K562 (cell line): ENCODE measurements at regions not wholly inside any gene's neighbourhood (a gene's known extent, or its start where the extent isn't known, plus 50 kb on each side); places are given as distances from the start of the nearest gene placed in this dataset.

Experiments
- ATAC-seq: fragments of 200-7000 bp; cut with Tn5 transposase; 3 replicates; pipeline ENCODE4 v1.9.1; 2020; ENCODE audit warnings: moderate library complexity
- BruUV-seq: library from RNA; stranded (reverse); fragments of 400-500 nt; replicated peaks from 2 replicates; lab custom pipeline; 2021; lab: Mats Ljungman, UMichigan
- CTCF ChIA-PET: fragments of 300-600 bp; formaldehyde crosslinking; extraction: SDS; loops from one replicate; lab custom pipeline; 2021; ENCODE audit warnings: low intra/inter-chr PET ratio; lab: Yijun Ruan, JAX
- POLR2A ChIA-PET: fragments of 300-600, 350-650 bp; sonication (Branson Sonifier 250); formaldehyde crosslinking; extraction: SDS; loops from one replicate; lab custom pipeline; 2021; ENCODE audit warnings: antibody characterized with exemption, inconsistent platforms; lab: Yijun Ruan, JAX
- DNase-seq, 4 experiments: peaks; one replicate each; pipeline versions ENCODE4 v3.0.0 to v3.0.0-alpha.2; 2011 to 2018; ENCODE audit warnings: low spot score in 3 of 4, mixed read lengths in 3 of 4; ENCODE audit errors: extremely low read depth in 1 of 4
- FAIRE-seq: peaks from 2 replicates; lab custom pipeline; 2011; peaks lifted over from hg19 to GRCh38; lab: Jason Lieb, UNC
- H2AFZ ChIP-seq: 2 replicates; pipeline ENCODE4 v1.6.0; 2011; ENCODE audit warnings: low read depth, low read length, control low read depth, inconsistent platforms
- H3K27ac ChIP-seq: fragments of 200-600 bp; 3 replicates; pipeline ENCODE4 v1.8.0; 2011; ENCODE audit warnings: low read depth, mild to moderate bottlenecking, control low read depth, inconsistent platforms, low read length, moderate library complexity, mixed read lengths; ENCODE audit errors: extremely low read depth
- H3K27me3 ChIP-seq, 2 experiments: fragments of 300-600 bp in 1 of 2; 2 replicates in 1 of 2; 3 replicates in 1 of 2; pipeline versions ENCODE4 v1.6.0 to v1.8.0; 2011; ENCODE audit warnings: inconsistent platforms in 2 of 2, low read length in 2 of 2, mild to moderate bottlenecking in 1 of 2, mixed read lengths in 1 of 2, moderate library complexity in 1 of 2; ENCODE audit not compliant: control insufficient read depth in 2 of 2, insufficient read depth in 2 of 2
- H3K36me3 ChIP-seq: fragments of 300-600 bp; 3 replicates; pipeline ENCODE4 v1.8.0; 2011; ENCODE audit warnings: mild to moderate bottlenecking, low read length, inconsistent platforms; ENCODE audit not compliant: control insufficient read depth, insufficient read depth
- H3K4me1 ChIP-seq, 2 experiments: fragments of 200-600 bp in 1 of 2; replicated peaks in 1 of 2; 2 replicates in 1 of 2; 3 replicates in 1 of 2; pipeline versions ENCODE4 v1.5.1 to v1.8.0; 2011; ENCODE audit warnings: inconsistent platforms in 2 of 2, low read length in 2 of 2, mild to moderate bottlenecking in 1 of 2, mixed read lengths in 1 of 2, moderate library complexity in 1 of 2; ENCODE audit not compliant: control insufficient read depth in 2 of 2, insufficient read depth in 2 of 2
- H3K4me2 ChIP-seq: 2 replicates; pipeline ENCODE4 v1.6.1; 2011; ENCODE audit warnings: low read length, control low read depth, inconsistent platforms, mixed read lengths; ENCODE audit not compliant: insufficient read depth
- H3K4me3 ChIP-seq: fragments of 200-600 bp; sonication (generic), shearing (Covaris generic); 2 replicates; pipeline ENCODE4 v1.5.1; 2016; ENCODE audit warnings: control low read depth, inconsistent platforms
- H3K79me2 ChIP-seq: fragments of 200-600 bp; 3 replicates; pipeline ENCODE4 v1.8.0; 2011; ENCODE audit warnings: low read length, inconsistent platforms; ENCODE audit not compliant: control insufficient read depth, insufficient read depth
- H3K9ac ChIP-seq, 2 experiments: 2 replicates each; pipeline versions ENCODE4 v1.6.0 to v1.6.1; 2011; ENCODE audit warnings: low read depth in 2 of 2, low read length in 2 of 2, control low read depth in 1 of 2, inconsistent platforms in 1 of 2, mild to moderate bottlenecking in 1 of 2, mixed read lengths in 1 of 2; ENCODE audit not compliant: insufficient read depth in 1 of 2
- H3K9me1 ChIP-seq: one replicate; pipeline ENCODE4 v1.6.0; 2011; ENCODE audit warnings: inconsistent platforms, mild to moderate bottlenecking, low read length, moderate library complexity; ENCODE audit not compliant: control insufficient read depth, insufficient read depth
- H3K9me3 ChIP-seq: replicated peaks from 2 replicates; pipeline ENCODE4 v1.5.1; 2011; ENCODE audit warnings: low read depth, low read length, inconsistent platforms; ENCODE audit not compliant: control insufficient read depth, insufficient read depth
- H4K20me1 ChIP-seq: replicated peaks from 2 replicates; pipeline ENCODE4 v1.6.1; 2011; ENCODE audit warnings: low read length, inconsistent platforms, mixed read lengths; ENCODE audit not compliant: control insufficient read depth, insufficient read depth
- BCOR ChIP-seq: fragments of 450-650 bp; IDR thresholded peaks from 2 replicates; pipeline ENCODE4 v1.6.1; 2016
- CHD4 ChIP-seq: fragments of 200-600 bp; sonication (generic); IDR thresholded peaks from 3 replicates; pipeline ENCODE4 v1.6.1; 2012; ENCODE audit warnings: low read depth, mild to moderate bottlenecking, mixed read lengths, low read length, inconsistent platforms; ENCODE audit not compliant: insufficient read depth, insufficient replicate concordance, poor library complexity, severe bottlenecking
- ESRRA ChIP-seq: fragments of 450-650 bp; IDR thresholded peaks from 2 replicates; pipeline ENCODE4 v1.6.1; 2014; ENCODE audit warnings: low read depth, mild to moderate bottlenecking, moderate library complexity, borderline replicate concordance
- KDM1A ChIP-seq, 2 experiments: fragments of 450-650 bp; IDR thresholded peaks; 2 replicates each; pipeline ENCODE4 v1.6.1; 2016; ENCODE audit warnings: mild to moderate bottlenecking in 2 of 2
- LEF1 ChIP-seq: fragments of 450-650 bp; IDR thresholded peaks from 2 replicates; pipeline ENCODE4 v1.6.1; 2016; ENCODE audit warnings: mild to moderate bottlenecking
- RBM25 ChIP-seq: fragments of 200-400 bp; formaldehyde crosslinking; IDR thresholded peaks from 2 replicates; pipeline ENCODE4 v1.6.1; 2018; ENCODE audit warnings: low read length, low read depth, moderate library complexity; ENCODE audit not compliant: severe bottlenecking
- STAT5B ChIP-seq: fragments of 250-450 bp; sonication (Bioruptor Pico); IDR thresholded peaks from 2 replicates; pipeline ENCODE4 v1.8.0; 2021; ENCODE audit warnings: mild to moderate bottlenecking, inconsistent platforms
- WGBS: fragments of 100-300 bp; shearing (Covaris generic); methylation state at CpG from one replicate; pipeline ENCODE4 v1.1.6; 2016; ENCODE audit warnings: low coverage, mixed read lengths; ENCODE audit not compliant: insufficient coverage; ENCODE audit errors: missing lambda C conversion rate; 5-methylcytosine and 5-hydroxymethylcytosine counted together
- in situ Hi-C: fragments of 300-500 bp; cut with MboI; formaldehyde crosslinking; loops from 4 replicates; pipeline ENCODE4 v1.15.0; 2018; ENCODE audit warnings: inconsistent platforms, mixed read lengths
- intact Hi-C: fragments of 100-400 bp; cut with micrococcal nuclease; formaldehyde crosslinking; loops from 2 replicates; pipeline ENCODE4 v1.14.2; 2022

DNA sequence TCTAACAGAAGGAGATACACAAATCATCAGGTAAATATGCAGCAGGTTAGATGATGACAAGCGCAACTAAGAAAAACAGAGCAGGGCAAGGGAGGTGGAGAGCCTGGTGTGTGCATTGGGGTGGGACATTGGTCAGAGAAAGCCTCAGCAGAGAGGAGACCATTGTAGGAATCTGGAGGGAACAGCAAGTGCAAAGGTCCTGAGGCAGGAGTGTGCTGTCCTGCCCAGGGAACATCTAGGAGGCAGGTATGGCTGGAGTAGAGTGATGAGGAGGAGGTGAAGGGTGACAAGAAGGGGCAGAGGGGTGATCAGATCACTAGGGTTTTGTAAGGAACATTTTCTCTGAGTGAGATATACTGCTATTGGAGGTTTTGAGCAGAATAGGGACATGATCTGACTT, 90.1 kb downstream of the NCR2 start:
- ChIA-PET POLR2A (interaction anchor here (0.7 kb wide), 1 partner anchor 769 kb away, joined by 3 read pairs; the partner anchor contains the start of gene GUCA1B), CTCF (interaction anchor here (0.5 to 3.1 kb wide), 4 partner anchors 8 to 175 kb away, joined by 3 to 24 read pairs (median 8); no protein-coding TSS in a partner anchor)
- Histone ChIP-seq H3K4me1 (peaks cover 0 to 10% of the 10 kb centered on the region in 2 experiments; a peak in 2 of 5 replicates), H3K4me2 (no peak overlapping the region), H3K9me1 (no peaks in the 10 kb centered on the region), H3K27ac (no peak overlapping the region), H2AFZ (no peak overlapping the region), H3K27me3 (peaks cover 25 to 55% of the 10 kb centered on the region in 2 experiments; a peak in 4 of 5 replicates), H3K9me3 (no peaks in the 10 kb centered on the region), H3K36me3 (no peaks in the 10 kb centered on the region), H4K20me1 (peaks cover 9% of the 10 kb centered on the region), H3K9ac (no peak overlapping the region), H3K4me3 (no peak overlapping the region), H3K79me2 (no peaks in the 10 kb centered on the region)
- intact Hi-C loops (loop anchor here (2.0 kb wide), 1 partner anchor 257 kb away; no protein-coding TSS in a partner anchor), in situ Hi-C loops (no loop called here)
- TF ChIP-seq ESRRA (no peak), BCOR (0 out of 2 replicates have a peak, but pooled peaks have one; percentile 31), KDM1A (IDR thresholded peaks at IDR 0.05) (peak in 1 of 2 experiments; percentile 20; a peak in 1 of 4 replicates), LEF1 (no peak), RBM25 (peak; percentile 73), CHD4 (no peak), STAT5B (CRISPR knock-in tag) (no peak)
- no peak for FAIRE-seq
- WGBS, result 0% methylated on average over 1 of the region's 1 CpG
- DNase-seq, result no peak
- BruUV-seq, result no TSS peak
- no peak for ATAC-seq
